GM10248 (cell line): ENCODE measurements at regions not wholly inside any gene's neighbourhood (a gene's known extent, or its start where the extent isn't known, plus 50 kb on each side); places are given as distances from the start of the nearest gene placed in this dataset.

Experiments used
- CTCF ChIA-PET: fragments of 300-600 bp; sonication (Branson Sonifier 250); formaldehyde crosslinking; extraction: SDS; loops from one replicate; lab custom pipeline; 2021; ENCODE audit warnings: antibody characterized with exemption; lab: Yijun Ruan, JAX
- POLR2A ChIA-PET: fragments of 350-650 bp; sonication (Branson Sonifier 250); formaldehyde crosslinking; extraction: SDS; loops from one replicate; lab custom pipeline; 2020; ENCODE audit warnings: antibody characterized with exemption; lab: Yijun Ruan, JAX
- DNase-seq: peaks from one replicate; pipeline ENCODE4 v3.0.0; 2012; ENCODE audit errors: extremely low spot score
- TF ChIP-seq, protein P1 (sequence below): IDR thresholded peaks from 2 replicates; pipeline ENCODE4 v1.5.1; 2012; ENCODE audit warnings: mild to moderate bottlenecking, low read depth; ENCODE audit errors: extremely low read depth, missing control alignments, control extremely low read depth

DNA sequence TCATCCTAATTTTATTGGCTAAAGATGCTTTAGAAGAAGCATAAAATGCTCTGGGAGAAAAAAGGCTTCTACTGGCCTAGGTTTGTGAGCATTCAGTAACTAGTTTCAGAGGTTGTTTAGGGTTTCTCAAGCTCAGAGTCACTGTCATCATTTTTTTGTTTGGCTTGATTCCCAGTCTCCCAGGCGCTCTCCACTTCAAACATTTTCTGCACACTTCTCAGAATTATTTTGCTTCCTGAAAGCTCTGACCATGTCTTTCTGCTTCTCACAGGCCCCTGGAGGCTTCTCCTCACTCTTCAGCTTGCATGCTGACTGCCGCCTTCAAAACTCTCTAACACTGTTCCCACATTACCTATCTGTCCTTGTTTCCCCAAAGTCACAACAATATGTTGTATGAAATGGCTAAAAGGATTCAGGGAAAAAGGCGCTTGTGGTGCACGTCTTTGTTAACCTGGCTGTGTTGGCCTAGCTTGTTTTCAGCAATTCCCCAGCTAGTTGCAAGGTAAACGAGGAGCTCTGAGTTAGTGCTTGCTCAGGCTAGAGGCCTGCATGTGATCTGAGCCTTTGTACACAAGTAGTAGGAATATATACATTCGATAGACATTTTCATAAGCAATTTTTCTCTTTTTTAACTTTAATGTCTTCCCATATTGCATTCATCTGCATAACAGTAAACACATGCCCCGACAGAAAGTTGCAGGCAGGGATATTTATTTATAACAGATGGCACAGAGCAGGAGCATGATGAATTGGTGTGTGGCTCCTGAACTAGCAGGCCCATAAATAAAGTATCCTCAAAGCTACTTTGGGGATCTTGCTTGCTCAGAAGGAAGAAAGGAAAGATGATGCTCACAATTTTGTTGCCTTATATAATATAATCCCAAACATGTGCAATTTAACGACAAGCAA lies 129.2 kb upstream of the DPH6 start:
- CTCF ChIA-PET, result interaction anchor here (0.7 kb wide), 1 partner anchor 13 kb away, joined by 3 read pairs; no protein-coding TSS in a partner anchor
- POLR2A ChIA-PET, result no interaction called here
- no peak for DNase-seq
- TF ChIP-seq, protein P1, sequence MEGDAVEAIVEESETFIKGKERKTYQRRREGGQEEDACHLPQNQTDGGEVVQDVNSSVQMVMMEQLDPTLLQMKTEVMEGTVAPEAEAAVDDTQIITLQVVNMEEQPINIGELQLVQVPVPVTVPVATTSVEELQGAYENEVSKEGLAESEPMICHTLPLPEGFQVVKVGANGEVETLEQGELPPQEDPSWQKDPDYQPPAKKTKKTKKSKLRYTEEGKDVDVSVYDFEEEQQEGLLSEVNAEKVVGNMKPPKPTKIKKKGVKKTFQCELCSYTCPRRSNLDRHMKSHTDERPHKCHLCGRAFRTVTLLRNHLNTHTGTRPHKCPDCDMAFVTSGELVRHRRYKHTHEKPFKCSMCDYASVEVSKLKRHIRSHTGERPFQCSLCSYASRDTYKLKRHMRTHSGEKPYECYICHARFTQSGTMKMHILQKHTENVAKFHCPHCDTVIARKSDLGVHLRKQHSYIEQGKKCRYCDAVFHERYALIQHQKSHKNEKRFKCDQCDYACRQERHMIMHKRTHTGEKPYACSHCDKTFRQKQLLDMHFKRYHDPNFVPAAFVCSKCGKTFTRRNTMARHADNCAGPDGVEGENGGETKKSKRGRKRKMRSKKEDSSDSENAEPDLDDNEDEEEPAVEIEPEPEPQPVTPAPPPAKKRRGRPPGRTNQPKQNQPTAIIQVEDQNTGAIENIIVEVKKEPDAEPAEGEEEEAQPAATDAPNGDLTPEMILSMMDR, result no peak

- TF ChIP-seq, protein P1, result no peak
- ChIA-PET CTCF (no interaction called here), POLR2A (no interaction called here)
- no peak for DNase-seq
Measured at GRCh38 chr15:35678774-35679173, 132.8 kb upstream of the DPH6 start.

DNA sequence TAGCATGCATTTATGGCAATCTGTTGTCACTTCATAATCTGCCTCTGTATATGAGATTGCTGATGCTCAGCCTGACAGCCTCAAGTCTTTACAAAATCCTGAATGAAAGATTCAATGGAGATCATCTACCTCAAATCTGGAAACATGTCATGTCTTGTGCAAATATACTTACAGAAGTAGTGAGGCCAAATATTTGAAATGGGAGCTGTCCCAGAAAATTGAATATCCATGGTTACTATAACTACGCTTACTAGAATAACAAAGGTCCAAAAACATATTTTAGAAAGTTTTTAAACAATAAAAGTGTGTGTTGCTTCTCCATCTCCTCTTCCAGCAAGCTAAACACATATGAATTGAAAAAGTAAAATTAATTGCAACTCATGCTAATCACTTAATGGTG lies 133.2 kb upstream of the DPH6 start:
- CTCF ChIA-PET, result no interaction called here

DNA sequence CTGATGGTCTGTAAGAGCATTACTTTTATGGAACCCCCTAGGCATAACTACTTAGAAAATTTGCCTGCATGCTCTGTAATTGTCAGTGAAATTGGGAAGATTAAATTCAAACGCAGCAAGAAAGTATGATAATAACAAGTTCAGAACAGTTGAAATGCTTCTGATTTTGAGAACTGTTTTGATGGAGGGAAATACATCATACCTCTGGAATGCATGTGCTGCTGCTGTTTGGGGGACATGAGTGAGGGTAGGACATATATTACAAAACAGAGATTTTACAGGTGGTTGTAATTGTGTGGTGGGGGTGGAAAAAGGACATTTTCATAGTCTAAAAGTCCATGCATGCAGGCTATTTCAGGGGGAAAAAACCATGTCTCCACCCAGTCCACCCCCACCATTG lies 135.0 kb upstream of the DPH6 start:
- TF ChIP-seq, protein P1, result no peak
- POLR2A ChIA-PET, result no interaction called here

More for the DNA sequence above, 133.2 kb upstream of the DPH6 start:
- TF ChIP-seq, protein P1, result no peak
- DNase-seq, result no peak
- POLR2A ChIA-PET, result no interaction called here

DNA sequence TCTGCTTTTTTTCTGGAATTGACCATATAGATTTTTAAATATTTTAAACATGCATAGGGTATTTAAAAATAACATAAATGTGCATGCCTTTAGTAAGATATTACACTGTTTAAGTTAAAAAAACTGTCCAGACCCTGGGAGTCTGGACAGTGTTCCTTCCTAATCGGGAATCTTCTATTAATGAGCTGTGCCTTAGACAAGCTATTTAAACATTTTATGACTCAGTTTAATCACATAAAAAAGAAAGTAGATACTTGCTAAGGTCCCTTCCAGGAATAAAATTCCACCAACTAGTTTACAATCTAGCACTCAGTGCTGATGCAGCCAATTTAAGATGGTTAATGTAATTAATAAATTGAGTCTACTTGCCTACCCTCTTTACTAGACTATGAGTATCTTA lies 140.4 kb upstream of the DPH6 start:
- TF ChIP-seq, protein P1, result no peak
- CTCF ChIA-PET, result interaction anchor here (1.0 to 1.4 kb wide), 2 partner anchors 10 to 22 kb away, joined by 3 to 11 read pairs; no protein-coding TSS in a partner anchor
- DNase-seq, result no peak
- POLR2A ChIA-PET, result no interaction called here

More for the DNA sequence above, 135.0 kb upstream of the DPH6 start:
- CTCF ChIA-PET, result no interaction called here
- DNase-seq, result no peak

- POLR2A ChIA-PET, result no interaction called here
- TF ChIP-seq, protein P1, result no peak
- CTCF ChIA-PET, result no interaction called here
- DNase-seq, result no peak
Measured at GRCh38 chr15:35689266-35689665, 143.3 kb upstream of the DPH6 start.
